ENCODE measurements at regions not wholly inside any gene's neighbourhood (a gene's known extent, or its start where the extent isn't known, plus 50 kb on each side); places are given as distances from the start of the nearest gene placed in this dataset.
"Not testable (repeated sequence)": the region's sequence is repeated elsewhere in the genome, so short reads cannot be mapped to it uniquely, and the experiment has no call there.

GRCh38 chr3:105986343-105986742 is 117.5 kb upstream of the CBLB start:
- not testable (repeated sequence) for TF ChIP-seq CTCF, POLR2A (IDR thresholded peaks at IDR 0.05)

Data from uterus (tissue), 2 donors.